ENCODE measurements at regions not wholly inside any gene's neighbourhood (a gene's known extent, or its start where the extent isn't known, plus 50 kb on each side); places are given as distances from the start of the nearest gene placed in this dataset.
A peak's percentile ranks its signal among the peaks of the same experiment; 100 is the strongest.

- H3K79me2 ChIP-seq (ENCODE audit: low read depth), result no peaks in the 10 kb centered on the region
- ChIA-PET POLR2A (ENCODE audit: unreplicated experiment) (interaction anchor here (0.6 kb wide), 1 partner anchor 384 kb away, joined by 4 read pairs; no protein-coding TSS in a partner anchor), CTCF (no interaction called here)
- H3K4me2 ChIP-seq, result peak overlapping the region; percentile 80
- H3K9me3 ChIP-seq (ENCODE audit: insufficient read depth, low read depth), result no peaks in the 10 kb centered on the region
- no peaks in the 10 kb centered on the region for H3K27me3 ChIP-seq (ENCODE audit: insufficient read depth, low read depth)
- no peaks in the 10 kb centered on the region for H4K20me1 ChIP-seq (ENCODE audit: insufficient read depth)
- H3K4me3 ChIP-seq, result peak overlapping the region; percentile 40; the same call in 1 of the 2 replicates
- H3F3A ChIP-seq (ENCODE audit: insufficient read depth, low read depth), result peaks cover 35% of the 10 kb centered on the region
- TF ChIP-seq EZH2 (IDR thresholded peaks at IDR 0.05; ENCODE audit: low read depth) (no peak), CTCF (conservative IDR thresholded peaks at IDR 0.05) (no peak)
- peak overlapping the region; percentile 99 for H3K27ac ChIP-seq
- H3K9me2 ChIP-seq (ENCODE audit: insufficient read depth), result no peaks in the 10 kb centered on the region
- H3K36me3 ChIP-seq (ENCODE audit: low read depth), result no peaks in the 10 kb centered on the region
- peaks cover 37% of the 10 kb centered on the region for H3K4me1 ChIP-seq (replicated peaks; ENCODE audit: insufficient read depth)
- no TSS peak for BruUV-seq (replicated peaks)
- intact Hi-C loops (cut with micrococcal nuclease; ENCODE audit: unreplicated experiment), result loop anchor here (1.0 kb wide), 2 partner anchors 137 to 232 kb away; no protein-coding TSS in a partner anchor
- peak in 1 of 2 experiments; percentile 70 for DNase-seq
- no peak overlapping the region for H2AFZ ChIP-seq
These were observed 134.1 kb upstream of the CREB1 start for GRCh38 chr2:207395535-207396251.

GRCh38 chr2:207397917-207398655 lies 131.7 kb upstream of the CREB1 start:
- POLR2A ChIA-PET (ENCODE audit: unreplicated experiment), result no interaction called here
- CTCF ChIA-PET, result no interaction called here

GRCh38 chr2:207399301-207399700 lies 130.5 kb upstream of the CREB1 start:
- H3K36me3 ChIP-seq (ENCODE audit: low read depth), result no peaks in the 10 kb centered on the region
- no peak overlapping the region for H3K27ac ChIP-seq
- ChIA-PET POLR2A (ENCODE audit: unreplicated experiment) (interaction anchor here (0.6 kb wide), 1 partner anchor 42 kb away, joined by 5 read pairs; no protein-coding TSS in a partner anchor), CTCF (no interaction called here)
- H3F3A ChIP-seq (ENCODE audit: insufficient read depth, low read depth), result peaks cover 19% of the 10 kb centered on the region
- no peaks in the 10 kb centered on the region for H3K79me2 ChIP-seq (ENCODE audit: low read depth)
- peaks cover 15% of the 10 kb centered on the region for H3K4me1 ChIP-seq (replicated peaks; ENCODE audit: insufficient read depth)
- no peak overlapping the region for H3K4me3 ChIP-seq
- TF ChIP-seq CTCF (conservative IDR thresholded peaks at IDR 0.05) (no peak), EZH2 (IDR thresholded peaks at IDR 0.05; ENCODE audit: low read depth) (no peak)
- no peak overlapping the region for H3K4me2 ChIP-seq
- no peaks in the 10 kb centered on the region for H3K9me2 ChIP-seq (ENCODE audit: insufficient read depth)
- H4K20me1 ChIP-seq (ENCODE audit: insufficient read depth), result no peaks in the 10 kb centered on the region
- no peak for DNase-seq
- intact Hi-C loops (cut with micrococcal nuclease; ENCODE audit: unreplicated experiment), result no loop called here
- no peaks in the 10 kb centered on the region for H3K27me3 ChIP-seq (ENCODE audit: insufficient read depth, low read depth)
- no TSS peak for BruUV-seq (replicated peaks)
- no peaks in the 10 kb centered on the region for H3K9me3 ChIP-seq (ENCODE audit: insufficient read depth, low read depth)
- no peak overlapping the region for H2AFZ ChIP-seq

More at GRCh38 chr2:207397917-207398655, 131.7 kb upstream of the CREB1 start:
- Histone ChIP-seq H3K4me3 (no peak overlapping the region), H3K4me2 (no peak overlapping the region), H3K79me2 (ENCODE audit: low read depth) (no peaks in the 10 kb centered on the region), H2AFZ (no peak overlapping the region), H3K27me3 (ENCODE audit: insufficient read depth, low read depth) (no peaks in the 10 kb centered on the region), H3K4me1 (replicated peaks; ENCODE audit: insufficient read depth) (peaks cover 27% of the 10 kb centered on the region), H4K20me1 (ENCODE audit: insufficient read depth) (no peaks in the 10 kb centered on the region), H3K27ac (no peak overlapping the region), H3K36me3 (ENCODE audit: low read depth) (no peaks in the 10 kb centered on the region), H3F3A (ENCODE audit: insufficient read depth, low read depth) (peaks cover 30% of the 10 kb centered on the region), H3K9me2 (ENCODE audit: insufficient read depth) (no peaks in the 10 kb centered on the region), H3K9me3 (ENCODE audit: insufficient read depth, low read depth) (no peaks in the 10 kb centered on the region)
- TF ChIP-seq EZH2 (IDR thresholded peaks at IDR 0.05; ENCODE audit: low read depth) (no peak), CTCF (conservative IDR thresholded peaks at IDR 0.05) (no peak)
- no TSS peak for BruUV-seq (replicated peaks)
- intact Hi-C loops (cut with micrococcal nuclease; ENCODE audit: unreplicated experiment), result no loop called here
- DNase-seq, result no peak

Measured in PC-9 (cell line).